NCI-H2171 treated with DMSO at 0.1 percent for 48 hours (cell line): ENCODE measurements at regions not wholly inside any gene's neighbourhood (a gene's known extent, or its start where the extent isn't known, plus 50 kb on each side); places are given as distances from the start of the nearest gene placed in this dataset.

ENCODE experiments used
- DNase-seq: peaks from one replicate; lab custom pipeline; 2025; lab: John Stamatoyannopoulos, UW

DNA sequence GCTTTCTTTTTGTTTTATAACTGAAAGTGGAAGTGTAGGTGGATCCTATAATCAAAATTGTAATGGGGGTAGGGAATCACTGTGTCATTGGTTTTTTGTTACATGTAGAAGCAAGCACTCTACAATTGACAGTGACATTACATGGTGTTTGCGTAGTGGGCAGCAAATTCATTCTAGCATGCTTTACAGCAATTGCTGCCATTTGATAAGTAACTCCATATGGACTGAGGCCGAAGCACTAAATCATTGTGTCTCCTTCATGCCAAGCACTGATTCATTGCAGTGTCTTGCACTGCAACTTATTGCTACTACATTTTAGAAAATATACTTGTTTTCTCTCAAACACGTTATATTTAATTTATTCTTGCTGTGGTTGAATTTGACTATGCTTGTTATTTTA lies 933.9 kb downstream of the NSUN3 start:
- DNase-seq: no peak

DNA sequence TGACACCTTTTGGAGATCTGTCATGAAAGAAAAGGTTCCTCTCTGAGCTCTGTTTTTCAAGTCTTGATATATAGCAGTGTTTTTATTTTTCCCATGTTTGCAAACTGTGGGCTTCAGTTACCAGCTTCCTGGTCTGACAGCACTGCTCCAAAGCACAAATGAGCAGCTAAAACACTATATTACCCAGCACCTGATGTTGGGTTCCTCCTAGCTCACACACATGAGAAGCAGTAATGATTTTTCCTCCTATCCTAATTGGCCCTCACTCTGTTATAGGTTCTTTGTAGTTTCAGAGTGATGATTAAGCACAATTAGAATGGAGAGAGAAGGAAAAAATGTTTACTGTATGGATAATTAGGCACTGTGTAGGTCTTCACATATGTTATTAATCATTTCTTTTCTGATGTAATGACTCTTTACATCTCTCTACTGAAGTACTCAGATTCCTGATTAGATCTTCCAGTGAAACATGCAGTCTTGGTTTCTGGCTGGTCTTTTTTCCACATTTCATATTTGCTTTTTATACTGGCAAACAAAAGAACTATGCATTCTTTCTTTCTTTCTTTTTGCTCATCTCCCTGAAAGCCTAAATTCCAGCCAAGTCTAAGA lies 939.7 kb downstream of the NSUN3 start:
- DNase-seq: no peak

DNA sequence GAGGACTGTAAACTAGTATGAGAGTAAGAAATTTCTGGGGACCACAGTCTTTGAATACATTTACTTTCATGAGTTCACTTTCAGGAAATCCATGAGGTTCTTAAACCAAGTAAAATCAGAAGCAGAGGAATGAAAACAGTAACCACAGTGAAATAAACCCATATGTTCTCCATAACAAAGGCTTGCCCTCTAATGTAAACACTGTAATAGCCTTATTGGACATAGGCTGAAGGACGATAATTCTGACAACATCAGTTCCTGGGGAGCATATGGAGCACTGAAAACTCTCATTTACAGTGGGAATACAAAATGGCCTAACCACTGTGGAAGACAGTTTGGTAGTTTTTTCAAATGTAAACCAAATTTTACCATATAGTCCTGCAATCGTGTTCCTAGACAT lies 965.8 kb downstream of the NSUN3 start:
- DNase-seq: no peak

DNA sequence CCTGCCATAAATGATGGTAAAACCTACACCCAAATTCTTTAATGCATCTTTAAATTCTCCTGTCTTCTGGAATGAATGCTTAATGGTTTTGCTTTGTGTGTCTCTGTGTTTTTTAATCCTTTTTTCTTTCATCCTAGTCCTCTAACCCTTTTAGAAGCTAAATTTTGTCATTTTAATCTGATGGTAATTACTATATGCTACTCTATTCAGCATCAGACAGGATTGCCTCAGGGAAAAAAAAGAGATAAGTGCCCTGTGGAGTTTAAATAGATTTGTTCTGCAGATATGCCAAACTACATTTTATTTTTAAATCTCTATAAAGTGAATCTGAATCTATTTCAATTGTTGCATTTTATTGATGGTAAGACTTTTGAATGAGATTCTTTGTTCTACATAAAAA lies 966.8 kb downstream of the NSUN3 start:
- no peak for DNase-seq

DNA sequence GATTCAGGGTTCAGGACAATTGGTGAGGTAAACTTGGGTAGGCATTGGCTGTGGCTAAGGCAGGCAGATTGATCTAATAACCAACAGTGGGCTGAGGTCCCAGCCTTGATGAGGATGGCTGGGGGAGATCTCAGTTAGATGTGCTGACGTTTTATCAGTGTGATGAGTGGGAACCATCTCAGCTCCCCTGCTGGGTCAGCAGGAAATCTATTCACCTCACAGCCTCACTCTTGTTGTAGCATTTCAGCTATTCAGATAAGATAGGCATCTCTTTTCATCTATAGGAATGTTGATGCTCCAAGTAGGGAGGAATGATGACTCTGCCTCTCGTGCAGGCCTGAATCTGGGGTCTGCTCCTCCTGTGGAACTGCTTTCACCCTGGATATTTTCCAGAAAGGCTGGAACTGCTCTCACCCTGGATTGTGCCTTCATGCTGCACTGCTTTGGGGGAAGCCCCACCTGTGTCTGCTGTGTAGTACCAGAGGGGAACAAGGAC lies 973.7 kb downstream of the NSUN3 start:
- no peak for DNase-seq

DNA sequence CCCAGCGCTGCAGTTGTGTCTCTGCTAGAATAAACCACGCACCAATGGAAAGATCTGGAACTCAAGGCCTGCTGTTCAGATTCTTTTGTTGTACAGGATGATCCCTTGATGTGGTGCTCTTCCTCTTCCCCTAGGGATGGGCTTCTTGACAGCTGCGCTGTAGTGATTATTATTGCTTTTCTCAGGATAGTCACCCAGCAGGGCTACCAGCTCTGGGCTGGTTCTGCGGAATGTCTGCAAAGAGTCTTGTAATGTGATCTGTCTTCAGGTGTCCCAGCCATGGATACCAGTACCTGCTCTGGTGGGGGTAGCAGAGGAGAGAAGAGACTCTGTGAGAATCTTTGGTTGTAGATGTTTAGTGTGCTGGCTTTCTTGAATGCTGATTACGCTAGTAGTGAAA lies 974.2 kb downstream of the NSUN3 start:
- DNase-seq: no peak

DNA sequence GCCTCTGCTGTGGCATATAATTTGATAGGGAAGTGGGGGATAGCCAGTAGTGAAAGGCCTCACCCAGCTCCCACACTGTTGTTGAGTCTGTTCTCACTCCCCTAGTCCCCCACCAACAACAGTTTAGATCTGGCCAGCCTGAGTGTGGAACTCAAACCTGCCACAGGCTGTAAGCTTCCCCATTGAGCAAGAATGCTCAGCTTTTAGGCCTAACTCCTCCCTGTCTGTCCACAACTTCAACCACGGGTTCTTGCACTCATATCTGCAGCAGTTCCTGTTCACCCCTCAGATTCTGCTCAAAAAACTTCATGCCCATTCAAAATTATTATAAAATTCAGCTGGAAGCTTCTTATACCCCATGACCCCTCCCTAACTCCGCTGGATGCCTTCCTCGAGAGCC lies 975.1 kb downstream of the NSUN3 start:
- no peak for DNase-seq

DNA sequence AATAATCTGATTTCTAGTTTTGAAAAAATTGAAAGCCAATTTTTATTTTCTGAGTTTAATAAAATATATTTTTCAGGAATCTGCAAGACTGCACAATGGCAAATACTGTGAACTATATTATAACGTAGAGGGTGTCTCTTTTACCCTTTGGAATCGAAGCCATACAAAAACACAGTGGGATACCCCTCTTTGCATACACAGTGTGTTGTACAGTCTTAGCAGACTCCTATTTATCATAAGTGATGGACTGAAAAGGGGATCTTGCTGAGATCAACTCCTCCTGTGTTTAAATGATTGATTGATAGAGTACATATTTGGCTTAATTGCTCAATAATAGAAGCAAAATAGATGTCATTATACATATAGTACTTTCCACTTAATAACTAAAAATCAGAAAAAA lies 981.2 kb downstream of the NSUN3 start:
- DNase-seq: no peak

DNA sequence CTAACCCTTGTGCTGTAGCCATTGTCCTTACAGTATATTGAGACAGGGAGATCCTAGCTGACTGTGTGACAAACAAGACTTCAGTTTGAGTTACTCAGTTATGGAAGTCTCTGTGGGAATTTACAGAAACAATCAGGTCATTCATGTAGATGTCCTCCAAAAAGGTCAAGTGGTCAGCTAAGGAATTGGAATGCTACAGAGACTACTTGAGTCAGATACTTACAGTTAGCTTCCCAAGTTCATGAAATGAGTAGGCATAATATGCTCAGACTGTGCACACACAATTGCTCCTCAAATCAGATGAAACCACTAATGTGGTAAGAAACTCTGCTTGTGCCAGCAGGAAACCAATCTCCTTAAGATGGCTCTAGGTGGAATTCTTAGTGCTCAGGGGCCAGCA lies 985.7 kb downstream of the NSUN3 start:
- DNase-seq: no peak

DNA sequence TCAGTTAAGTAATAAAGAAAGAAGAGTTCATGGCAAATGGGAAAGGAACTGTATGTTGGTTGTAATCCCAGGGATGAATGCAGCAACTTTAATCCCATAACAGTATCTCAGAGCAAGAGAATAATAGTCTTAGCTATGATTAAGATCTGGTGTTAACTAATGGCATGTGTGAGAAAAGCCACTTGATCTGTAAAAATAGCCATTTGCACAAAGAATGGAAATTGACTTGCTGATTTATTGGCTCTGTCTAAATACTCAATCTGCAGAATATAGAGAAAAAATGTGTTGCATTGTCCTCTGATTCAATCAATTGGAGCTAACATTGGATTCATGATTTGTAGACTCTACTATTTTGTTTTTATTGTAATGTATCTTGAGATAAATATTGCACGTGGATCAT lies 987.0 kb downstream of the NSUN3 start:
- no peak for DNase-seq

DNA sequence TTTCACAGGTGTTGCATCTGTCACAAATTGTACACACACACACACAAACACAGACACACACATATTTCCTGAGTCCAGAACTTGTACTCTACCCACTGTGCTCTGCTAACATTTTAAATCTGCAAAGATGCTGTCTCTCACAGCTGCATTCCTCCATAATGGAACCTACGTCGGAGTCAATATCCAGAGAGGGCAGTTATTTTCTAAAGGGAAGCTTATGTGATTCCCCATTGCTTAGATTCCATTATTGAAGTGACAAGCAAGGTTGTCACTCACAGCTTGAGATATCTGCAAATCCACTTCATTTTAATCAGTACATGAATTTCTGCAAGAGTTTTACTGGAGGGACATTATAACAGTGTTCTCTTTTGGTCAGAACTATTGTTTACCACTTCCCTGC lies 992.4 kb downstream of the NSUN3 start:
- DNase-seq: no peak

DNA sequence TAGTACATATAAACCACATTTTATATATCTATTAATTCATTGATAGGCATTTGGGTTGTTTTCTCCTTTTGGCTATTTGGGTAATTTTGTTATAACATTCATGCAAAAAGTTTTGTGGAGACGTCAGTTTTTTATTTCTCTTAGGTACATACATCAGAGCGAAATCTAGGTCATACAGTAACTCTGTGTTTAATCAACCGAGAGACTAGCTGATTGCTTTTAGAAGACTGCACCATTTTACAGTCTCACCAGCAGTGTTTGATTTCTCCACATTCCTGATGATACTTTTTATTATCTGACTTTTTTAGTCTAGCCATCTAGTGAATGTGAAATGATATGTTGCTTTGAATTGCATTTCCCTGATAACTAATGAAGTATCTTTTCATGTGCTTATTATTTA lies 1019.3 kb downstream of the NSUN3 start:
- no peak for DNase-seq

DNA sequence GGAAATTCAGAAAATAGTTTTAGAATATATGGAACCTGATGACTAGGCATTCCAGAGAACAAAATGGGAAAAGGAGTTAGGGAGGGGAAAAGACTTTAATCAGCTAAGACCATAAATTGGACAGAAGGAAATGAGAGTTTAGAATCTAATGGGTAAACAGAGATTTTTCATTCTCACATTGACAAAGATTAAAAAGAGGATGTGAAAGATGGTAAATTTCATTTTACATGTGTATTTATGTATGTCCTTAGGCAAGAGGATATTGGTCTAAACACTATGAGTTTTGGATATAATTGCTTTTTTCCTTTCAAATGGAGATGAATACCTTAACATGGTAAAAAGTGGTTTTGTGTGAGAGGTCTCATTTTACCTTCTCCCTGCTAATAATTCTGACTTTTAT lies 1021.9 kb downstream of the NSUN3 start:
- DNase-seq: no peak

DNA sequence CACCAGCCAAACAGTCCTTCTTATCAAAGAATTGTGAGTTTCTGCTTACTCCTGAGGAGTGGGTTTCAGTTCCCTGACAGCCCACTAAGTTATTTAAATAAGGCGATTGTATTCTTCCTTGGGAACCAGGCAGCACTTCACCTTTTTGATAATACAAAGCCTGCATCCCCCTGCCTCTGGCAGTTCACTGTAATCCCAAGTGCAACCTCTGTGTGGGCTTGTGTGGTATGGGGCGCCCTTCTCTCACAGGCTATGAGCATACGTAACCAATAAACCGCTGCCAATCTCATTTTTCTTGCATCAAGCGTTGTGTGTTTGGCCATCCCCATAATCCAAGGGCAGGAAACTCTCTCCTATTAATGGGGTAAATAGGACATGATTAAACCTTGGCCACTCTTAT lies 1025.6 kb downstream of the NSUN3 start:
- no peak for DNase-seq

DNA sequence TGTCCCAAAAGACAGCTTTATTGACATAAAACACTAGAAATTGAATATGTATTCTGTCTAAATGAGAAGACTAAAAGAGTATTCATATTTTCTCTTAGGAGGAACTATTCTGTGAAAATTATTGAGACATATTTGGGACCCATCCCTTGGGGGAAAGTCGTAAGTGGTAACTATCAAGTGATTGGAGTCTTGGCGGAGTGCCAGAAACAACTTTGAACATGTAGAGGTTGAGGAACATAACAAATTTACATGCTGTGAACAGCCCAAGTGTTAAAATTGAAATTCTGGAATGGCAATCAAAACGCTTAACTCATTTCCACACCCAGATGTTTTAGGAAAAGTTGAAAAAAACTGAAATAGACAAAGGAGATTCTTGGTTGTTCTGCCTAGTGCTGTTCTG lies 1034.6 kb downstream of the NSUN3 start:
- peak; percentile 92 for DNase-seq

DNA sequence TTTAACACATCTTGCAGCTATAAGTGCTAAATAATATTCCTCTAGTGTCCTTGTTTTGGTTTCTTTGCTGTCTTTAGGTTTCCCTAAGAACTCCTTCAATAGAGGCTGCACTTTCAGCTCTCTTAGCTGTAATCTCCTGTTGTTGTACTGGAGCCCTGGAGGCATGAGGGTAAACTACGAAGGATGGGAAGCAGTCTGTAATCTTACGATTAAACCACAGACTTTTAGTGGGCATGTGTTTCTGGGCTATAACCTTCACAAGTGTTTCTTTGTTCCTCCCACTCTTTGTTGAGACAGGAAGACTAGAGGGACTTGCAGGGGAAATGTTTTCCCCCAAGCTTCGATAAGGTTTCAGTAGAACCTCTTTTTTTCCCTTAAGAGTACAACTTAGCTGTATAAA lies 1058.1 kb downstream of the NSUN3 start:
- no peak for DNase-seq

DNA sequence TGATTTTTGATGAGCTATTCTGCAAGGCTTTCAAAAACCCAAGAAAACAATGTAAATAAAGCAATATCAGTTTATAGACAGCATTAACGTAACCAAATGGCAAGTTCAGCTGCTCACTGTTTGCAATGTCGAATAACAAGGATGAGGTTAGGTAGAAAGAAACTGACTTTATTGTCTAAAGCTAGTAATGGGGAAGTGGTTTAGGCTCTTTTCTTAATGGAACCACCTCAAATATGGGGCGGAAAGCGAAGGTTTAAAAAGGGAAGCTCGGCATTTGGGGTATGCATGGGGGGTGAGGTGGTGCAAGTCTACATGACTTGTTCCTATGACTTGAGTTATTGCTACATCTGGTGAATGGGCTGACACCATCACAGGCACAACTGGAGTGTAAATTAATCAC lies 1060.2 kb downstream of the NSUN3 start:
- DNase-seq: no peak

DNA sequence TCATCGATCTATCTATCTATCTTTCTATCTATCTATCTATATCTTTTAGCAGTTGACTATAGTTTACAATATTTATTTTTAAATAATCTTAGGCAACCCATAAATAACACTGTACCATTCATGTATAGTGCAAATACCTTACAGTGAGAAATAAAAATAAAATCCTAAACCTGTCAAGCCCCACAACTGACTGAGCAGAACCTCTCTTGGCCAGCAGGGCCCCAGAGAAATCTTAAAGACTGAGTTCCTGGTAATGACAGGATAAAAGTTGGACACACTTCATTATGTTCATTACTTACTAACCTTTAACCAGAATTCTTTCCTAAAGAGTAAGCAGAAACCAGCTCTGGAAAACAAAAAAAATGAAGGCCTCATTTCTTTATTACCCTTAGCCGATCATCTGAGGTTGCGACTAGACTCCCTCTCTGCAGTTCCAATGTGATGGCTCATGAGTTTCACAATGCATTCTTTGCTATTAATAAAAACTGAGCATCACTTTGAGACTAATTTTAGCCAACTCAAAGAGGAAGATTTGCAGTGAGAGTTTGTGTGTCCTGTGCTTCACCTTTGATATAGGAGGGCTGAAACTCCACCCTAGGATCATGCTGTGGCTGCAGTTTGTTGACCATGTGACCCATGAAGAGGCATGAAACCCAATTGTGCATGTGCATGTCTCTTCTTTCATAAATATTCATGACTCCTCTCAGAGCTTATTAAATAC lies 1072.0 kb downstream of the NSUN3 start:
- no peak for DNase-seq

DNA sequence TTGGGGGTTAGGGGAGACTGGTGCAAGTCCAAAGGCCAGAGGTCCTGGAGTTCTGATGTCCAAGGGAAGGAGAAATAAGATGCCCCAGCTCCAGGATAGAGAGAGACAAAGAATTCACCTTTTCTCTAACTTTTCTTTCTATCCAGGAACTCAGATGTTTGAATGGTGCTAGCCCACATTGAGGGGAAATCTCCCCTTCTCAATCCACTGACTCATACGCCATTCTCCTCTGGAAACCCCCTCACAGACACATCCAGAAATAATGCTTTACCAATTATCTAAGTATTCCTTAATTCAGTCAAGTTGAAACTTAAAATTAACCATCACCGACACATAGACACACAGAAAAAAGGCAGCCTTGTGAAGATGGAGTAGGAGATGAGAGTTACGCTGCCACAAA lies 1085.2 kb downstream of the NSUN3 start:
- no peak for DNase-seq

DNA sequence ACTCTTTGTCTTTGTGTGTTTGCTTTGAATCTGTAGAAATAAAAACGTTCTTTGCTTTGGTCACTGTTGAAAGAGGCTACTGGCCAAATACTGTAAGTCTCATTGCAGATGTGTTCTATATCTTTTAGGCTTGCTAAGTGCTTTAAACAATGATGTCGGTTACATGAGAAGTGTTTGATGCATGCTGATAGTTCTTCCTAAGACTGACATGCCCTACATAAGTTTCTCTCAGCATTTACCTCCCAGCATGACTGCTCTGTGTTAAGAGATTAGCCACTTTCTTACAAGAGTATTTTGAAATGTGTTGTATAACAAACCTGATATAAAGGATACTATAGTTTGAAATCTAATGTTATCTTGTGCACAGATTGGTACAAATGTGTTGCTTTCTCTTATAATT lies 1088.7 kb downstream of the NSUN3 start:
- DNase-seq: no peak

DNA sequence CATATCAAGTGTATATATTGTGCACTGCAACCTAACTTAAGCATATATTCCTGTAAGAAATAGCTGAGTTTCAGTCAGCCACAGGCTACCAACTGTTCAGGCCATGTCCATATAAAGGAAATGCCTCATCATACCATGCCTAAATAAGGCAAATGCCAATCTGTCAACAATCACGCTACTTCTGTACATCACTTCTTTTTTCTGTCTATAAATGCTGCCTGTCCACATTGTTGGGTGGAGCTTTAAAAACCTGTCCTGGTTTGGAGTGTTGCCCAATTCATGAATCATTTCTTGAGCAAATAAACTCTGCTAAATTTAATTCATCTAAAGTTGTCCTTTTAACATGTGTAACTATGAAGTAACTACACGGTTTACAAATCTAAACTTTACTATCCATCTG lies 1091.9 kb downstream of the NSUN3 start:
- no peak for DNase-seq

DNA sequence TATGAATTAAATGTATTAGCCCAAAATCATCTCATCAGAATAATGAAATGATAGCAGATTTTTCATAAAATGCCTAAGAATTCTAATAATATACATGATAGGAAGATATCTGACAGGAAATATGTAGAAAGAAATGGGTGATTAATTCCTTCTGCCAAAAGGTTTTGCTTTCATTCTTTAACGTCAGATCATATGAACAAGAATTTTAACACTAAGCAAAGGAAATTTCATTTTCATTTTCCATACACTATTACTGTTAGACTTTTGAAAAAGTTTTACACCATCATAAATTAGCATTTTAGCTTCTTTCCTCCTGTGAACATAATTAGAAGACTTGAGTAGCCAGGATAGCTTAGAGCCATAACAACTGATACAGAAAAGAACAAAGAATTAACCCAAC lies 1099.9 kb downstream of the NSUN3 start:
- DNase-seq: no peak

DNA sequence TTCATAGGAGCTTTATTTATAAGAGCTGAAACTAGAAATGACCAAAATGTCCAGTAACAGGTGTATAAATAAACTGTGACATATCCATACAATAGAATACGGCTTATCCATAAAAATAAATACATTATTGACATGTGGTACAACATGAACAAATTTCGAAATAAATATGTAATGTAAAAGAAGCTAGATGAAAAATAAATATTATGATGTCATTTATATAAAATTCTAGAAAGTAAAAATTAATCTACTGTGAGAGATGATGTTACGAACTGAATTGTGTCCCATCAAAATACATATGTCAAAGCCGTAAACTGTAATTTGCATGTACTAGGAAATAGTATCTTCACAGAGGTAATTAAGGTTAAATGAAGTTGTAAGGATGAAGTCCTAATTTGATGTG lies 1104.9 kb downstream of the NSUN3 start:
- no peak for DNase-seq

DNA sequence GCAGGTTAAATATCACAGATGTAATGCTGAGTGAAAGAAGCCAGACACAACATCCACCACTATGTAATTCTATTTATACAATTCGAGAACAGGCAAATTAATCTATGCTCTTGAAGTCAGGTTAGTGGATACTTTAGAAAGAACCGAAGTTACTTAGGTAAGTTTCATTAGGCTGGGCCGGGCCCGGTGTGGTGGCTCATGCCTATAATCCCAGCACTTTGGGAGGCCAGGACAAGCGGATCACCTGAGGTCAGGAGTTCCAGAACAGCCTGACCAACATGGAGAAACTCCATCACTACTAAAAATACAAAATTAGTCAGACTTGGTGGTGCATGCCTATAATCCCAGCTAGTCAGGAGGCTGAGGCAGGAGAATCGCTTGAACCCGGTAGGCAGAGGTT lies 1105.7 kb downstream of the NSUN3 start:
- DNase-seq: no peak
